Choroid plexus epithelial cell (primary cell): ENCODE measurements at regions not wholly inside any gene's neighbourhood (a gene's known extent, or its start where the extent isn't known, plus 50 kb on each side); places are given as distances from the start of the nearest gene placed in this dataset.
"Not testable (repeated sequence)": the region's sequence is repeated elsewhere in the genome, so short reads cannot be mapped to it uniquely, and the experiment has no call there.

Source experiments
- DNase-seq: peaks from one replicate; pipeline ENCODE4 v3.0.0-alpha.2; 2010; ENCODE audit warnings: low read depth
- H3K4me3 ChIP-seq: 2 replicates; pipeline ENCODE4 v1.5.1; 2011; ENCODE audit warnings: low read depth, mild to moderate bottlenecking, control low read depth, low read length, moderate library complexity
- CTCF ChIP-seq: conservative IDR thresholded peaks from 2 replicates; pipeline ENCODE4 v1.5.1; 2011; ENCODE audit warnings: low read depth, mild to moderate bottlenecking, control low read depth, inconsistent platforms, low read length, moderate library complexity

- TF ChIP-seq CTCF, result no peak
- no peak overlapping the region for H3K4me3 ChIP-seq
- DNase-seq, result no peak
Observed at GRCh38 chr13:47892374-47892773, 108.7 kb downstream of the SUCLA2 start.

DNA sequence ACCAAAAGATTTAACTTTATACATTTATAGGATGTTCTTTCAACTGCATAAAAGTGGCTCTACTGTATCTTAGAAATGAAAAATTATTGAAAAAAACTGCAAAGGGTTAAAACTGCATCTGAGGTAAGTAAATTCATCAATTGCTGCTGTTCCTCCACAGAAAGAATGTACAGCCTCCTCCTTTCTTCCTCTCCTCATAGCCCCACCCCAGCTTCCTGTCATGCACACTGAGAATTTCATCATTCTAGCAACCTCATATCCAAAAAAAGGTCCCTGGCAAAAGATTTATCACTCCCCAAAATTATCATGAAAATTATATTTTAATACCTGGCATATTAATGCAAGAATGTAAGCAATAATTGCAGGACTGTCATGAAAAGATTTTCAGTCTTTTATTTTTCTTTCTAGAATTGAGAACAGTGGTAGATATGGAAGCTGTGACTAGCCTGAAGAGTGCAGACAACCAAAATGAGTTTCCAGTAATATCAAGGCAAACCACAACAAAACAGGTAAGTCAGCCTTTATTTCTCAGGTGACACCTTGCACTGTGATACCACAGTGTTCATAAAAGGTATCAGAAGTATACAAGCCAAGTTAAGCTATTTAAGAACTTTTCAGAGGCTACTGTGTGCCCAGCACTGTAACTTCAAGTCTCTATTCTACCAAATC is 110.8 kb downstream of the SUCLA2 start:
- H3K4me3 ChIP-seq, result no peak overlapping the region
- no peak for TF ChIP-seq CTCF
- DNase-seq, result peak; percentile 56

GRCh38 chr13:47886314-47886713 is 114.8 kb downstream of the SUCLA2 start:
- H3K4me3 ChIP-seq, result no peak overlapping the region
- TF ChIP-seq CTCF, result no peak
- peak; percentile 26 for DNase-seq

GRCh38 chr13:47875201-47875600 is 125.9 kb downstream of the SUCLA2 start:
- TF ChIP-seq CTCF, result no peak
- no peak for DNase-seq
- H3K4me3 ChIP-seq, result no peak overlapping the region

DNA sequence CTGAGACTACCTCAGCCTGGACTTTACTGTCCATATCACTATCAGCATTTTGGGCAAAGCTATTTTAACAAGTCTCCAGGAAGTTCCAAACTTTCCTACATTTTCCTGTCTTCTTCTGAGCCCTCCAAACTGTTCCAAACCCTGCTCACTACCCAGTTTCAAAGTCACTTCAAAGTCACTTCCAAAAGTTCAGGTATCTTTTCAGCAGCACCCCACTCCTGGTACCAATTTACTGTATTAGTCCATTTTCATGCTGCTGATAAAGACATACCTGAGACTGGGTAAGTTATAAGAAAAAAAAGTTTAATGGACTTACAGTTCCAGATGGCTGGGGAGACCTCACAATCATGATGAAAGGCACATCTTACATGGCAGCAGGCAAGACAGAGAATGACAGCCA is 127.1 kb downstream of the SUCLA2 start:
- H3K4me3 ChIP-seq, DNase-seq: not testable (repeated sequence)

DNA sequence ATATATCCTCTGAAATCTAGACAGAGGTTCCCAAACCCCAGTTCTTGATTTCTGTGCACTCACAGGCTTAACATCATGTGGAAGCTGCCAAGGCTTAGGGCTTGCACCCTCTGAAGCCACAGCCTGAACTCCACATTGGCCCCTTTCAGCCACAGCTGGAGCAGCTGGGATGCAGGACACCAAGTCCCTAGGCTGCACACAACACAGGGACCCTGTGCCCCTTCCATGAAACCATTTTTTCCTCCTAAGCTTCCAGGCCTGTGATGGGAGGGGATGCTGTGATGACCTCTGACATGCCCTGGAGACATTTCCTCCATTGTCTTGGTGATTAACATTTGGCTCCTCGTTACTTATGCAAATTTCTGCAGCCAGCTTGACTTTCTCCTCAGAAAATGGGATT is 127.8 kb downstream of the SUCLA2 start:
- not testable (repeated sequence) for DNase-seq, H3K4me3 ChIP-seq

- DNase-seq, result no peak
Observed at GRCh38 chr13:47869776-47870175, 131.3 kb downstream of the SUCLA2 start.

More at GRCh38 chr13:47869776-47870175, 131.3 kb downstream of the SUCLA2 start:
- TF ChIP-seq CTCF, result no peak
- no peak overlapping the region for H3K4me3 ChIP-seq
